HG03108 (cell line): ENCODE measurements at regions not wholly inside any gene's neighbourhood (a gene's known extent, or its start where the extent isn't known, plus 50 kb on each side); places are given as distances from the start of the nearest gene placed in this dataset.

Experiments
- ATAC-seq: cut with Tn5 transposase; IDR thresholded peaks from one replicate; pipeline ENCODE4 v1.9.1; 2021; ENCODE audit warnings: moderate library complexity; ENCODE audit not compliant: unreplicated experiment

GRCh38 chr4:22122062-22122461, 173.5 kb upstream of the KCNIP4 start:
- ATAC-seq = no peak

- no peak for ATAC-seq
These were observed 166.7 kb upstream of the KCNIP4 start for GRCh38 chr4:22115262-22115661.

- ATAC-seq = no peak
These were observed 155.2 kb upstream of the KCNIP4 start for GRCh38 chr4:22103768-22104167.

GRCh38 chr4:22099896-22100295, 151.3 kb upstream of the KCNIP4 start:
- no peak for ATAC-seq

- ATAC-seq = no peak
These were observed 149.0 kb upstream of the KCNIP4 start for GRCh38 chr4:22097596-22097995.

GRCh38 chr4:22094217-22094616, 145.6 kb upstream of the KCNIP4 start:
- no peak for ATAC-seq

- ATAC-seq = no peak
These were observed 144.6 kb upstream of the KCNIP4 start for GRCh38 chr4:22093126-22093525.

GRCh38 chr4:22091906-22092305, 143.3 kb upstream of the KCNIP4 start:
- no peak for ATAC-seq

GRCh38 chr4:22091352-22091717, 142.8 kb upstream of the KCNIP4 start:
- ATAC-seq = no peak

- ATAC-seq = no peak
These were observed 142.2 kb upstream of the KCNIP4 start for GRCh38 chr4:22090661-22091351.

- ATAC-seq = no peak
These were observed 129.0 kb upstream of the KCNIP4 start for GRCh38 chr4:22077571-22077970.

- ATAC-seq = no peak
These were observed 124.2 kb upstream of the KCNIP4 start for GRCh38 chr4:22072726-22073125.

- no peak for ATAC-seq
These were observed 123.7 kb upstream of the KCNIP4 start for GRCh38 chr4:22072240-22072639.

- peak; percentile 61 for ATAC-seq
These were observed 123.2 kb upstream of the KCNIP4 start for GRCh38 chr4:22071749-22072148.

- no peak for ATAC-seq
These were observed 121.7 kb upstream of the KCNIP4 start for GRCh38 chr4:22070256-22070655.

GRCh38 chr4:22063613-22064012, 115.0 kb upstream of the KCNIP4 start:
- ATAC-seq = no peak

- ATAC-seq = no peak
These were observed 114.1 kb upstream of the KCNIP4 start for GRCh38 chr4:22062676-22063075.

GRCh38 chr4:22055954-22056353, 107.4 kb upstream of the KCNIP4 start:
- no peak for ATAC-seq

- ATAC-seq = no peak
These were observed 103.5 kb upstream of the KCNIP4 start for GRCh38 chr4:22052076-22052475.

- no peak for ATAC-seq
These were observed 99.8 kb upstream of the KCNIP4 start for GRCh38 chr4:22048323-22048722.

- no peak for ATAC-seq
These were observed 99.2 kb upstream of the KCNIP4 start for GRCh38 chr4:22047793-22048192.

- no peak for ATAC-seq
These were observed 96.6 kb upstream of the KCNIP4 start for GRCh38 chr4:22045051-22045630.

GRCh38 chr4:22031423-22031822, 82.9 kb upstream of the KCNIP4 start:
- ATAC-seq = no peak
